GM12878 (cell line): ENCODE measurements at regions not wholly inside any gene's neighbourhood (a gene's known extent, or its start where the extent isn't known, plus 50 kb on each side); places are given as distances from the start of the nearest gene placed in this dataset.

Source experiments
- ATAC-seq: fragments of 200-7000 bp; cut with Tn5 transposase; 3 replicates; pipeline ENCODE4 v1.9.1; 2020; ENCODE audit warnings: mild to moderate bottlenecking, moderate library complexity
- BruUV-seq: library from RNA; stranded (reverse); fragments of 400-500 nt; replicated peaks from 2 replicates; lab custom pipeline; 2021; lab: Mats Ljungman, UMichigan
- CTCF ChIA-PET: fragments of 300-600 bp; sonication (Branson Sonifier 250); formaldehyde crosslinking; extraction: SDS; loops from one replicate; lab custom pipeline; 2021; ENCODE audit warnings: inconsistent platforms; lab: Yijun Ruan, JAX
- POLR2A ChIA-PET: fragments of 350-600 bp; formaldehyde crosslinking; extraction: SDS; loops from one replicate; lab custom pipeline; 2021; ENCODE audit warnings: inconsistent platforms; lab: Charles Lee
- RAD21 ChIA-PET: fragments of 300-600 bp; sonication (Branson Sonifier 250); formaldehyde crosslinking; loops from one replicate; lab custom pipeline; 2023; ENCODE audit warnings: antibody characterized with exemption; ENCODE audit not compliant: unreplicated experiment; lab: Charles Lee
- SMC1A ChIA-PET: fragments of 300-600 bp; sonication (Branson Sonifier 250); formaldehyde crosslinking; loops from one replicate; lab custom pipeline; 2023; ENCODE audit not compliant: unreplicated experiment, uncharacterized antibody; lab: Charles Lee
- DNase-seq: peaks from one replicate; pipeline ENCODE4 v3.0.0-alpha.2; 2011; ENCODE audit warnings: low read depth, low spot score
- FAIRE-seq: peaks from 3 replicates; lab custom pipeline; 2011; peaks lifted over from hg19 to GRCh38; lab: Jason Lieb, UNC
- H2AFZ ChIP-seq: 2 replicates; pipeline ENCODE4 v1.6.0; 2011; ENCODE audit warnings: low read depth, low read length, control low read depth; ENCODE audit not compliant: control insufficient read depth
- H3K27ac ChIP-seq: 2 replicates; pipeline ENCODE4 v1.5.1; 2011; ENCODE audit warnings: control low read depth; ENCODE audit not compliant: control insufficient read depth, insufficient read depth
- H3K27me3 ChIP-seq, 2 experiments: replicated peaks in 1 of 2; 2 replicates each; pipeline versions ENCODE4 v1.6.0 to v1.6.1; 2011; ENCODE audit warnings: low read length in 1 of 2; ENCODE audit not compliant: control insufficient read depth in 2 of 2, insufficient read depth in 2 of 2
- H3K36me3 ChIP-seq, 2 experiments: 2 replicates each; pipeline ENCODE4 v1.5.1; 2011; ENCODE audit warnings: low read length in 1 of 2; ENCODE audit not compliant: control insufficient read depth in 2 of 2, insufficient read depth in 2 of 2
- H3K4me1 ChIP-seq: 2 replicates; pipeline ENCODE4 v1.6.1; 2011; ENCODE audit warnings: mild to moderate bottlenecking, low read length, moderate library complexity, mixed read lengths; ENCODE audit not compliant: control insufficient read depth, insufficient read depth
- H3K4me2 ChIP-seq: 2 replicates; pipeline ENCODE4 v1.6.0; 2011; ENCODE audit warnings: control low read depth; ENCODE audit not compliant: control insufficient read depth, insufficient read depth
- H3K4me3 ChIP-seq: fragments of 200-600 bp; sonication (generic); 2 replicates; pipeline ENCODE4 v1.5.1; 2016
- H3K79me2 ChIP-seq: 2 replicates; pipeline ENCODE4 v1.6.0; 2011; ENCODE audit warnings: low read length; ENCODE audit not compliant: control insufficient read depth, insufficient read depth
- H3K9ac ChIP-seq: 2 replicates; pipeline ENCODE4 v1.8.0; 2011; ENCODE audit warnings: low read length, control low read depth, mixed read lengths; ENCODE audit not compliant: control insufficient read depth, insufficient read depth
- H3K9me3 ChIP-seq: replicated peaks from 3 replicates; pipeline ENCODE4 v1.5.1; 2011; ENCODE audit warnings: mild to moderate bottlenecking, low read length; ENCODE audit not compliant: control insufficient read depth, insufficient read depth
- H4K20me1 ChIP-seq: 2 replicates; pipeline ENCODE4 v1.6.0; 2011; ENCODE audit not compliant: control insufficient read depth, insufficient read depth
- CEBPB ChIP-seq, 2 experiments: fragments of 150-350 bp in 1 of 2; IDR thresholded peaks; 2 replicates each; pipeline ENCODE4 v1.6.1; 2012 to 2014; ENCODE audit warnings: low read depth in 2 of 2, low read length in 2 of 2, borderline replicate concordance in 1 of 2, inconsistent platforms in 1 of 2
- CHD1 ChIP-seq: IDR thresholded peaks from 2 replicates; pipeline ENCODE4 v1.6.1; 2012; ENCODE audit warnings: low read depth, low read length, improper control_type of control experiment
- CHD4 ChIP-seq: fragments of 200-600 bp; sonication (generic); IDR thresholded peaks from 2 replicates; pipeline ENCODE4 v1.6.1; 2016; ENCODE audit warnings: mild to moderate bottlenecking
- E4F1 ChIP-seq: fragments of 450-650 bp; IDR thresholded peaks from 2 replicates; pipeline ENCODE4 v1.6.1; 2018; ENCODE audit warnings: borderline replicate concordance, mild to moderate bottlenecking; ENCODE audit not compliant: partially characterized antibody
- HDGF ChIP-seq: fragments of 450-650 bp; IDR thresholded peaks from 2 replicates; pipeline ENCODE4 v1.6.1; 2016; ENCODE audit warnings: antibody characterized with exemption
- NBN ChIP-seq: fragments of 450-650 bp; IDR thresholded peaks from 2 replicates; pipeline ENCODE4 v1.6.1; 2016
- RELB ChIP-seq: fragments of 450-650 bp; IDR thresholded peaks from 2 replicates; pipeline ENCODE4 v1.6.1; 2017; ENCODE audit warnings: low read depth, mild to moderate bottlenecking, moderate library complexity
- REST ChIP-seq: IDR thresholded peaks from 2 replicates; pipeline ENCODE4 v1.6.1; 2012; ENCODE audit warnings: mild to moderate bottlenecking, low read depth, low read length
- WGBS: methylation state at CpG from one replicate; pipeline ENCODE4 v1.1.6; 2016; ENCODE audit warnings: low lambda C conversion rate; ENCODE audit not compliant: insufficient replicate concordance, insufficient coverage; ENCODE audit errors: missing lambda C conversion rate; 5-methylcytosine and 5-hydroxymethylcytosine counted together
- in situ Hi-C: fragments of 300-500 bp; cut with MboI; formaldehyde crosslinking; loops from 9 replicates; pipeline ENCODE4 v1.14.3; 2018; ENCODE audit warnings: mixed read lengths
- intact Hi-C: fragments of 100-400 bp; cut with micrococcal nuclease; formaldehyde crosslinking; loops from one replicate; pipeline ENCODE4 v1.14.2; 2022; ENCODE audit not compliant: unreplicated experiment

- intact Hi-C loops (no loop called here), in situ Hi-C loops (no loop called here)
- H3K9me3 ChIP-seq, result no peaks in the 10 kb centered on the region
- no peaks in the 10 kb centered on the region for H3K79me2 ChIP-seq
- ChIA-PET POLR2A (no interaction called here), CTCF (no interaction called here), RAD21 (no interaction called here), SMC1A (no interaction called here)
- H3K4me3 ChIP-seq, result no peak overlapping the region
- no peaks in the 10 kb centered on the region for H4K20me1 ChIP-seq
- WGBS, result 6% methylated on average over 4 of the region's 4 CpGs
- H2AFZ ChIP-seq, result no peak overlapping the region
- FAIRE-seq, result no peak
- no peaks in the 10 kb centered on the region for H3K36me3 ChIP-seq
- H3K9ac ChIP-seq, result no peak overlapping the region
- no peak for DNase-seq
- H3K4me2 ChIP-seq, result no peak overlapping the region
- ATAC-seq, result no peak
- H3K4me1 ChIP-seq, result no peaks in the 10 kb centered on the region
- no peak overlapping the region for H3K27ac ChIP-seq
- TF ChIP-seq HDGF (no peak), CHD1 (no peak), CHD4 (no peak), E4F1 (no peak), NBN (no peak), REST (no peak), RELB (no peak), CEBPB (IDR thresholded peaks at IDR 0.05; ENCODE audit: borderline replicate concordance in 1 of 2, low read depth in 2 of 2, low read length in 2 of 2) (no peak)
- no TSS peak for BruUV-seq
- H3K27me3 ChIP-seq, result peaks cover 2 to 8% of the 10 kb centered on the region in 2 experiments
Observed at GRCh38 chr2:128556633-128557032, 238.0 kb upstream of the HS6ST1 start.
